ENCODE measurements at regions not wholly inside any gene's neighbourhood (a gene's known extent, or its start where the extent isn't known, plus 50 kb on each side); places are given as distances from the start of the nearest gene placed in this dataset.
A peak's percentile ranks its signal among the peaks of the same experiment; 100 is the strongest.
"Not testable (repeated sequence)": the region's sequence is repeated elsewhere in the genome, so short reads cannot be mapped to it uniquely, and the experiment has no call there.

DNA sequence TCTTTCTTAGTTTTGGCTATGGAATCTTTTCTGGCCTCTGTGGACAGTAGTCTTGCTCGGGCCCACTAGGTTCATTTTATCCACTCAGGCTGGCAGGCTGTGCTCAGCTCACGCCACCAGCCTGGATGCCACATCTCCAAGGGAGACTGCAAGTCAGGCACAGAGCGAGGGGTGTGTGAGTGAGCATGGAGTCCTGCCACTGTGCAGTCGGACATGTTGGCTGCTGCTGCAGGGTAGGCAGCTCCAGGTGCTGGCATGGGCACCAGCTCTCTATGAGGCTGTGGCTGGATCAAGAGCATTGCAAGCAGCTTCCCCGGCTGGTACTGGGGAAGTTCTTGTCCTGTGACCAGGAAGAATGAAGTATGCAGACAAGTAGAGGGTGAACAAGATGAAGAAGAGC, 158.9 kb downstream of the PCTP start:
- no peak for DNase-seq

GRCh38 chr17:55911186-55911585, 160.3 kb downstream of the PCTP start:
- DNase-seq: no peak

DNA sequence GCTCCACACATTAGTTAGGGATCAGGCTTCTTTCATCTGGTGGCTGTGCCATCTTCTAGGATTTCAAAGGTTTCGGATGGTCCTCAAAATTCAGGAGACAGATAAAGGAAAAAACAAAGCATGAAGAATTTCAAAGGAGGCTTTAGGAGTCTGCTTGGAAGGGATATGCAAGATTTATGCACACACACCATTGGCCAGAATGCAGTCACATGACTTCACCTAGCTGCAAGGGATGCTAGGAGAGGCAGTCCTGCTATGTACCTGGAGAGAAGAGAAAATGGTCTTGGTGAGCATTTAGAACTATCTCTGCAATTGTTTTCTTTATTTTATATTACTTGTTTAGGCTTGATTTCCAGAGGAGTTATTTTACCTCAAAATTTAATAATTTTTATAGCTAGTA, 174.6 kb downstream of the PCTP start:
- no peak for DNase-seq

GRCh38 chr17:55926276-55926990, 175.6 kb downstream of the PCTP start:
- DNase-seq: peak; percentile 1

- DNase-seq: no peak
Observed at GRCh38 chr17:55930291-55930809, 179.5 kb downstream of the PCTP start.

- DNase-seq: no peak
Observed at GRCh38 chr17:55931446-55931845, 180.6 kb downstream of the PCTP start.

GRCh38 chr17:55932973-55933372, 182.1 kb downstream of the PCTP start:
- no peak for DNase-seq

DNA sequence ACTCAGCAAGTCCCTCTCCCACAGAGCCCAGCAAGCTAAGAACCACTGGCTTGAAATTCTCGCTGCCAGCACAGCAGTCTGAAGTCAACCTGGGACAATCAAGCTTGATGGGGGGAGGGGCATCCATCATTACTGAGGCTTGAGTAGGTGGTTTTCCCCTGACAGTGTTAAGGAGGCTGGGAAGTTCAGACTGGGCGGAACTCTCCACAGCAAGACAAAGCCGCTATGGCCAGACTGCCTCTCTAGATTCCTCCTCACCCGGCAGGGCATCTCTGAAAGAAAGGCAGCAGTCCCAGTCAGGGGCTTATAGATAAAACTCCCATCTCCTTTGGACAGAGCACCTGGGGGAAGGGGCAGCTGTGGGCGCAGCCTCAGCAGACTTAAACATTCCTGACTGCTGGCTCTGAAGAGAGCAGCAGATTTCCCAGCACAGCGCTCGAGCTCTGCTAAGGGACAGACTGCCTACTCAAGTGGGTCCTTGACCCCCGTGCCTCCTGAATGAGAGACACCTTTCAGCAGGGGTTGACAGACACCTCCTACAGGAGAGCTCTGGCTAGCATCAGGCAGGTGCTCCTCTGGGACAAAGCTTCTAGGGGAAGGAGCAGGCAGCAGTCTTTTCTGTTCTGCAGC, 188.4 kb downstream of the PCTP start:
- DNase-seq: not testable (repeated sequence)

GRCh38 chr17:55959756-55960155, 193.5 kb upstream of the ANKFN1 start:
- DNase-seq: no peak

GRCh38 chr17:55961386-55961785, 191.9 kb upstream of the ANKFN1 start:
- DNase-seq: no peak

- no peak for DNase-seq
Observed at GRCh38 chr17:55962951-55963401, 190.3 kb upstream of the ANKFN1 start.

DNA sequence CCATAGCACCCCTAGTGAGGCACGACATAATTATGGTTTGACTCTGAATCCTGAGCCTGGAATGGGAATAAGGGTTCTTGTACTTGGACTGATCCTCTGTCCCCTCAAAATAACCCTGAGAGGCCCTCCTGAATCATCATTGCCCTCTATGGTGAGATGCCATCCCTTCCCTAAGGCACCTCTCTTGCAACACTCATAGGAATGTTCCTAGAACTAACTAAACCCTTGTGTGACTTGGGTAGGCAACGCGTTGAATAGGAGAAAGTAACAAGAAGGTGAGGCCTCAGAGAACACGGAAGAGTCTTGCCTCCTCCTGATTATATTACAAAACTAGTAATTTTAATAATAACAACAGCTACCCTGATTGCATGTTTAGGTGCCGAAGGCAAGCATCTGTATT, 189.1 kb upstream of the ANKFN1 start:
- DNase-seq: no peak

GRCh38 chr17:55965051-55965450, 188.2 kb upstream of the ANKFN1 start:
- DNase-seq: no peak

DNA sequence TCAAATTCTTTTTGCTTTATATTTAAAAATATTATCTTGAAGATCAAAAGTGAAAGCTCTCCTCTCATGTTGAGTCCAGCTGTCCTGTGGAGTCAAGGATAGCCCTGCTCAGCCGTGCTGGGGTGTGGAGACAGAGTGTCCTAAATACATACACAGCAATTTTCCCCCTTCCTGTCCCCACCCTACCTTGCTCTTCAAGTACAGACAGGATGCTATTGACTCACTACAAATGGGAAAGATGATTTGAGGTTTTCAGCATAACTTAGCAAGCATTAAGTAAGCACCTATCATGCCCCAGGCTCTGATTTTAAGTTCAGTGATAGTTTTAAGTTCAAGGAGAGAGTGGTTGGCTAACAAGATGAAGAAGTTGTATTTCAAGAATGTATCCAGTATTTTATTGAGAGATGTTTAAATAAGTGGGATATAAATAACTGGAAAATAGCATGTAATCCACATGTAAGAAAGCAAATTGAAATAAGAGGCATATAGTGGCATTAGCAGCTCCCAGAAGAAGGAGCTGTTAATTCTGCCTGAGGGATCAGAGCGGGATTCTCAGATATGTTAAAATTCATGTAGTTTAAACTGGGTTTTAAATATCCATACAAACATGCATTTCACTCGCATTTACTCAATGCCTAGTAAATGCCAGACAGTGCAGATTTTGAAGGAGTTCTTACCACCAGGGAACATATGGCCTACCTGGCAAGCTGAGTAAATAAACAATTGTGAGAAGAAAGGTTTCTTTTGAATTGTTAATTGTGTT, 183.5 kb upstream of the ANKFN1 start:
- DNase-seq: no peak

GRCh38 chr17:55978578-55978977, 174.7 kb upstream of the ANKFN1 start:
- DNase-seq: no peak

GRCh38 chr17:55983096-55983495, 170.2 kb upstream of the ANKFN1 start:
- DNase-seq: no peak

DNA sequence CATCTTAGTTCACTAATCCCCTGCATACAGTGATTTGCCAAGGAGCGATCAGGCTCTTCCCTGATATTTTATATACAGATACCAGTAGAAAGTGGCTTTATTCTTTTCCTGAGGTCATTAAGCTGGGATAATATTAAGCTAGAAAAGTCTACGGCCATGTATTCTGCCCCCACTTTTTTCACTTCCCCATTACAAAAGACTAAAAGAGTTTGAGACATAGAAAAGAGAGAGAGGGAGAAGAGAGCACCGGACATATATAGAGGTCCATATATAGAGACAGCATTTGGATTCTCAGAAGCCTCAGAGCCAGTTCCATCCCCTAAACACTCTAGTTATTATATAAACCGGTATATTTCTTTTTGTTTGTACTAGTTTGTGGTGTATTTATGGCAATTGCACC, 166.5 kb upstream of the ANKFN1 start:
- no peak for DNase-seq

DNA sequence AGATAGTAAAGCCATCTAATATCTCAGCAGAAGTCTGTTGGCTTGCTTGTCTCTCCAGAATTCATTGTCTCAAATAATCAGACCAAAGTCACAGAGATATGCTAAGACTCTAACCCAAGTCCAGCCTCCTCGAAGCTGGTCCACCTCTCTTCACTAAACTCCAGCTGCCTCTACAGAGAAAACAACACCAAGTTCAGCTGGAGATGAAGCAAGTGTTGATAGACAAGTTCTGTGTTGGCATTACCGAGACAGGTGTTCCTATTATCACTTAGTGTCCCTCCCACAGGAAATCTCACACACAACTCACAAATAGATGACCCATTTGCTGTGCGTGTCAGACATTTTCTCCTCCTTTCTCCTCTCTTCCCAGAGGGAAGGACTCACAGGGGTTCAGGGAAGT, 164.4 kb upstream of the ANKFN1 start:
- no peak for DNase-seq

- no peak for DNase-seq
Observed at GRCh38 chr17:55990332-55991006, 162.8 kb upstream of the ANKFN1 start.

DNA sequence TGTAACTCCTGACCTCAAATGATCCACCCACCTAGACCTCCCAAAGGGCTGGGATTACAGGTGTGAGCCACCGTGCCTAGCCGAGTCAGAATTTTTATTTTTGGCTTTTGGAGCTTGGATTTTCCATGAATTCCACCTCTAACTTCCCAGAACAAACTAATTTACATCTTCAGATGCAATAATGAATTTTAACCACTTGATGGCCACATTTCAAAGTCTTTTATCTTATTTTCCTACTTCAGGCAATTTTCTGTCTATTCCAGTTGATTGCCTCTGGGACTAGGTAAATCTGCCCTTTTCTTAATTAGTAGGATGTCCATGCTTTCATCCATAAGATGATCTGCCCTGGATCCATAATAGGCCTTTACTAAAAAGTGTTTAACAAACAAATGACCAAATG, 156.4 kb upstream of the ANKFN1 start:
- DNase-seq: no peak

- no peak for DNase-seq
Observed at GRCh38 chr17:56000411-56000810, 152.9 kb upstream of the ANKFN1 start.

- not testable (repeated sequence) for DNase-seq
Observed at GRCh38 chr17:56002656-56003055, 150.6 kb upstream of the ANKFN1 start.
